A549 (cell line): ENCODE measurements at regions not wholly inside any gene's neighbourhood (a gene's known extent, or its start where the extent isn't known, plus 50 kb on each side); places are given as distances from the start of the nearest gene placed in this dataset.

Experiments used
- ATAC-seq, 2 experiments: fragments of 200-7000 bp in 1 of 2; fragments of >200 bp in 1 of 2; cut with Nextera tagmentation in 1 of 2; cut with Tn5 transposase in 1 of 2; 3 replicates each; pipeline versions ENCODE4 v1.8.0 to v1.9.1; 2018 to 2020; ENCODE audit warnings: mild to moderate bottlenecking in 1 of 2, moderate library complexity in 1 of 2
- CTCF ChIA-PET: fragments of 300-600 bp; sonication (Branson Sonifier 250); formaldehyde crosslinking; extraction: SDS; loops from one replicate; lab custom pipeline; 2021; ENCODE audit warnings: antibody characterized with exemption, inconsistent platforms; lab: Yijun Ruan, JAX
- POLR2A ChIA-PET: fragments of 350-600 bp; formaldehyde crosslinking; extraction: SDS; loops from one replicate; lab custom pipeline; 2021; ENCODE audit warnings: antibody characterized with exemption, inconsistent platforms; lab: Yijun Ruan, JAX
- DNase-seq, 2 experiments: peaks; one replicate each; pipeline versions ENCODE4 v3.0.0 to v3.0.0-alpha.2; 2011 to 2016; ENCODE audit warnings: low read depth in 1 of 2, low spot score in 1 of 2
- FAIRE-seq: peaks from 2 replicates; lab custom pipeline; 2011; peaks lifted over from hg19 to GRCh38; lab: Jason Lieb, UNC
- H3K27ac ChIP-seq, 2 experiments: fragments of >200 bp; sonication (Bioruptor Twin); formaldehyde crosslinking; 3 replicates each; pipeline ENCODE4 v1.5.1; 2016 to 2017
- H3K4me1 ChIP-seq: fragments of >200 bp; sonication (Bioruptor Twin); formaldehyde crosslinking; 3 replicates; pipeline ENCODE4 v1.6.1; 2016
- H3K4me2 ChIP-seq: fragments of >200 bp; sonication (Bioruptor Twin); formaldehyde crosslinking; 3 replicates; pipeline ENCODE4 v1.6.1; 2016
- H3K4me3 ChIP-seq: fragments of >200 bp; sonication (Bioruptor Twin); formaldehyde crosslinking; 3 replicates; pipeline ENCODE4 v1.5.1; 2016
- H3K9me3 ChIP-seq: fragments of >200 bp; sonication (Bioruptor Twin); formaldehyde crosslinking; 3 replicates; pipeline ENCODE4 v1.6.1; 2016
- CBX8 ChIP-seq: fragments of 200-600 bp; sonication (generic); IDR thresholded peaks from 2 replicates; pipeline ENCODE4 v1.6.1; 2016
- CEBPB ChIP-seq, 2 experiments: fragments of >200 bp in 1 of 2; sonication (Bioruptor Twin) in 1 of 2; formaldehyde crosslinking in 1 of 2; IDR thresholded peaks; 2 replicates each; pipeline ENCODE4 v1.6.1; 2012 to 2016
- CHD2 ChIP-seq: fragments of 150-350 bp; IDR thresholded peaks from 2 replicates; pipeline ENCODE4 v1.6.1; 2014; ENCODE audit warnings: low read length; ENCODE audit not compliant: partially characterized antibody
- E2F6 ChIP-seq: IDR thresholded peaks from 2 replicates; pipeline ENCODE4 v1.6.1; 2012; ENCODE audit warnings: low read depth, borderline replicate concordance
- EHF ChIP-seq: fragments of 250-450 bp; sonication (Bioruptor Pico); IDR thresholded peaks from 2 replicates; pipeline ENCODE4 v1.5.0; 2020; ENCODE audit warnings: mild to moderate bottlenecking
- ELK1 ChIP-seq: fragments of 150-350 bp; IDR thresholded peaks from 2 replicates; pipeline ENCODE4 v1.6.1; 2014; ENCODE audit warnings: low read depth, mild to moderate bottlenecking, low read length
- EP300 ChIP-seq, 2 experiments: fragments of >200 bp; sonication (Bioruptor Twin); formaldehyde crosslinking; IDR thresholded peaks; 2 replicates in 1 of 2; 3 replicates in 1 of 2; pipeline ENCODE4 v1.6.1; 2016 to 2017
- ESRRA ChIP-seq: fragments of 150-350 bp; IDR thresholded peaks from 2 replicates; pipeline ENCODE4 v1.6.1; 2014; ENCODE audit warnings: mild to moderate bottlenecking, low read length, borderline replicate concordance
- FOSB ChIP-seq: fragments of 250-450 bp; sonication (Bioruptor Pico); IDR thresholded peaks from 2 replicates; pipeline ENCODE4 v1.5.0; 2020; ENCODE audit warnings: mild to moderate bottlenecking, moderate library complexity
- FOSL2 ChIP-seq, 2 experiments: fragments of 450-650 bp in 1 of 2; fragments of >200 bp in 1 of 2; sonication (Bioruptor Twin) in 1 of 2; formaldehyde crosslinking; IDR thresholded peaks; 2 replicates each; pipeline versions ENCODE4 v1.5.0 to v1.6.1; 2016 to 2020; ENCODE audit warnings: mild to moderate bottlenecking in 1 of 2, moderate library complexity in 1 of 2
- FOXS1 ChIP-seq: fragments of 250-450 bp; sonication (Bioruptor Pico); IDR thresholded peaks from 2 replicates; pipeline ENCODE4 v1.5.0; 2020; ENCODE audit warnings: mild to moderate bottlenecking, moderate library complexity
- GATA3 ChIP-seq: IDR thresholded peaks from 2 replicates; pipeline ENCODE4 v1.6.1; 2012; ENCODE audit warnings: borderline replicate concordance
- HMGXB4 ChIP-seq: fragments of 250-450 bp; sonication (Bioruptor Pico); IDR thresholded peaks from 2 replicates; pipeline ENCODE4 v1.5.0; 2021; ENCODE audit warnings: mild to moderate bottlenecking, moderate library complexity, borderline replicate concordance
- HOXA7 ChIP-seq: fragments of 250-450 bp; sonication (Bioruptor Pico); IDR thresholded peaks from 2 replicates; pipeline ENCODE4 v1.5.0; 2020; ENCODE audit warnings: mild to moderate bottlenecking, moderate library complexity
- HOXB13 ChIP-seq: fragments of 250-450 bp; sonication (Bioruptor Pico); IDR thresholded peaks from 2 replicates; pipeline ENCODE4 v1.5.0; 2020; ENCODE audit warnings: low read depth, mild to moderate bottlenecking, moderate library complexity
- JUNB ChIP-seq: fragments of >200 bp; sonication (Bioruptor Twin); formaldehyde crosslinking; IDR thresholded peaks from 2 replicates; pipeline ENCODE4 v1.6.1; 2016
- MAZ ChIP-seq: fragments of 150-350 bp; IDR thresholded peaks from 2 replicates; pipeline ENCODE4 v1.6.1; 2014; ENCODE audit warnings: antibody characterized with exemption, low read depth, low read length, borderline replicate concordance
- NR3C1 ChIP-seq: fragments of >200 bp; sonication (Bioruptor Twin); formaldehyde crosslinking; IDR thresholded peaks from 3 replicates; pipeline ENCODE4 v1.6.1; 2017
- POLR2A ChIP-seq: IDR thresholded peaks from 2 replicates; pipeline ENCODE4 v1.6.1; 2012; ENCODE audit warnings: mild to moderate bottlenecking, low read length
- RARB ChIP-seq: fragments of 250-450 bp; sonication (Bioruptor Pico); IDR thresholded peaks from 2 replicates; pipeline ENCODE4 v1.8.0; 2021; ENCODE audit warnings: mild to moderate bottlenecking, moderate library complexity
- RCOR1 ChIP-seq: fragments of 150-350 bp; IDR thresholded peaks from 2 replicates; pipeline ENCODE4 v1.6.1; 2014; ENCODE audit warnings: antibody characterized with exemption, low read length, low read depth
- RFX5 ChIP-seq: fragments of 450-650 bp; IDR thresholded peaks from 2 replicates; pipeline ENCODE4 v1.7.1; 2014; ENCODE audit warnings: antibody characterized with exemption, mild to moderate bottlenecking, moderate library complexity
- RNF2 ChIP-seq: fragments of 200-600 bp; sonication (generic); IDR thresholded peaks from 2 replicates; pipeline ENCODE4 v1.6.1; 2016; ENCODE audit warnings: low read depth, mild to moderate bottlenecking, antibody characterized with exemption, moderate library complexity, borderline replicate concordance
- SMC3 ChIP-seq: fragments of >200 bp; sonication (Bioruptor Twin); formaldehyde crosslinking; IDR thresholded peaks from 3 replicates; pipeline ENCODE4 v1.6.1; 2018; ENCODE audit warnings: inconsistent platforms
- SREBF2 ChIP-seq: fragments of 450-650 bp; IDR thresholded peaks from 2 replicates; pipeline ENCODE4 v1.6.1; 2014; ENCODE audit warnings: mild to moderate bottlenecking, moderate library complexity
- WGBS: methylation state at CpG from one replicate; pipeline ENCODE4 v1.1.6; 2017; ENCODE audit errors: missing lambda C conversion rate; 5-methylcytosine and 5-hydroxymethylcytosine counted together
- TF ChIP-seq, protein P1 (sequence below): fragments of 450-650 bp; IDR thresholded peaks from 2 replicates; pipeline ENCODE4 v1.6.1; 2014; ENCODE audit warnings: antibody characterized with exemption
- TF ChIP-seq, protein P2 (sequence below): fragments of >200 bp; sonication (Bioruptor Twin); formaldehyde crosslinking; IDR thresholded peaks from 3 replicates; pipeline ENCODE4 v1.5.1; 2016
- TF ChIP-seq, protein P3 (sequence below): fragments of >200 bp; sonication (Bioruptor Twin); formaldehyde crosslinking; IDR thresholded peaks from 2 replicates; pipeline ENCODE4 v1.6.1; 2016

GRCh38 chr14:55777877-55778276 lies 197.9 kb downstream of the KTN1 start:
- no peak overlapping the region for H3K27ac ChIP-seq
- ChIA-PET CTCF (interaction anchor here (1.2 kb wide), 1 partner anchor 15 kb away, joined by 3 read pairs; no protein-coding TSS in a partner anchor), POLR2A (no interaction called here)
- ATAC-seq, result no peak; a peak in 1 of 6 replicates
- H3K4me3 ChIP-seq, result no peak overlapping the region
- 55% methylated on average over 4 of the region's 4 CpGs for WGBS
- peaks cover 28% of the 10 kb centered on the region for H3K4me1 ChIP-seq
- TF ChIP-seq SREBF2, result no peak
- no peak for TF ChIP-seq ESRRA
- no peak for TF ChIP-seq NR3C1
- TF ChIP-seq CBX8, result no peak
- TF ChIP-seq HMGXB4 (CRISPR knock-in tag), result no peak
- TF ChIP-seq, protein P1, sequence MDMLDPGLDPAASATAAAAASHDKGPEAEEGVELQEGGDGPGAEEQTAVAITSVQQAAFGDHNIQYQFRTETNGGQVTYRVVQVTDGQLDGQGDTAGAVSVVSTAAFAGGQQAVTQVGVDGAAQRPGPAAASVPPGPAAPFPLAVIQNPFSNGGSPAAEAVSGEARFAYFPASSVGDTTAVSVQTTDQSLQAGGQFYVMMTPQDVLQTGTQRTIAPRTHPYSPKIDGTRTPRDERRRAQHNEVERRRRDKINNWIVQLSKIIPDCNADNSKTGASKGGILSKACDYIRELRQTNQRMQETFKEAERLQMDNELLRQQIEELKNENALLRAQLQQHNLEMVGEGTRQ, result no peak
- no peak for TF ChIP-seq RNF2
- no peak for TF ChIP-seq RCOR1
- no peak for TF ChIP-seq MAZ
- no peak for TF ChIP-seq FOSB (CRISPR knock-in tag)
- TF ChIP-seq EP300 (IDR thresholded peaks at IDR 0.05), result no peak
- TF ChIP-seq HOXA7 (CRISPR knock-in tag), result no peak
- TF ChIP-seq RARB (CRISPR knock-in tag), result no peak
- TF ChIP-seq ELK1, result no peak
- TF ChIP-seq FOXS1 (CRISPR knock-in tag), result no peak
- no peak for TF ChIP-seq EHF (CRISPR knock-in tag)
- TF ChIP-seq, protein P2, sequence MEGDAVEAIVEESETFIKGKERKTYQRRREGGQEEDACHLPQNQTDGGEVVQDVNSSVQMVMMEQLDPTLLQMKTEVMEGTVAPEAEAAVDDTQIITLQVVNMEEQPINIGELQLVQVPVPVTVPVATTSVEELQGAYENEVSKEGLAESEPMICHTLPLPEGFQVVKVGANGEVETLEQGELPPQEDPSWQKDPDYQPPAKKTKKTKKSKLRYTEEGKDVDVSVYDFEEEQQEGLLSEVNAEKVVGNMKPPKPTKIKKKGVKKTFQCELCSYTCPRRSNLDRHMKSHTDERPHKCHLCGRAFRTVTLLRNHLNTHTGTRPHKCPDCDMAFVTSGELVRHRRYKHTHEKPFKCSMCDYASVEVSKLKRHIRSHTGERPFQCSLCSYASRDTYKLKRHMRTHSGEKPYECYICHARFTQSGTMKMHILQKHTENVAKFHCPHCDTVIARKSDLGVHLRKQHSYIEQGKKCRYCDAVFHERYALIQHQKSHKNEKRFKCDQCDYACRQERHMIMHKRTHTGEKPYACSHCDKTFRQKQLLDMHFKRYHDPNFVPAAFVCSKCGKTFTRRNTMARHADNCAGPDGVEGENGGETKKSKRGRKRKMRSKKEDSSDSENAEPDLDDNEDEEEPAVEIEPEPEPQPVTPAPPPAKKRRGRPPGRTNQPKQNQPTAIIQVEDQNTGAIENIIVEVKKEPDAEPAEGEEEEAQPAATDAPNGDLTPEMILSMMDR, result no peak
- no peak for TF ChIP-seq FOSL2 (IDR thresholded peaks at IDR 0.05)
- no peak for TF ChIP-seq FOSL2 (CRISPR knock-in tag; IDR thresholded peaks at IDR 0.05)
- FAIRE-seq, result no peak
- H3K9me3 ChIP-seq, result no peaks in the 10 kb centered on the region
- H3K4me2 ChIP-seq, result no peak overlapping the region
- no peak for DNase-seq

GRCh38 chr14:55780156-55780946 lies 200.3 kb downstream of the KTN1 start:
- 40% methylated on average over 8 of the region's 8 CpGs for WGBS
- TF ChIP-seq HOXB13, result no peak
- no peak for TF ChIP-seq GATA3
- TF ChIP-seq SMC3, result no peak
- TF ChIP-seq JUNB, result no peak
- no peak for TF ChIP-seq CEBPB (IDR thresholded peaks at IDR 0.05)
- TF ChIP-seq CHD2, result no peak
- no peak for TF ChIP-seq RFX5
- no peak for TF ChIP-seq POLR2A
- TF ChIP-seq, protein P3, sequence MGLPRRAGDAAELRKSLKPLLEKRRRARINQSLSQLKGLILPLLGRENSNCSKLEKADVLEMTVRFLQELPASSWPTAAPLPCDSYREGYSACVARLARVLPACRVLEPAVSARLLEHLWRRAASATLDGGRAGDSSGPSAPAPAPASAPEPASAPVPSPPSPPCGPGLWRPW, result no peak
- TF ChIP-seq, protein P2, result no peak
- TF ChIP-seq HOXA7 (CRISPR knock-in tag), result no peak
- no peak for TF ChIP-seq E2F6
- ATAC-seq (peak in 1 of 2 experiments; percentile 43; a peak in 3 of 6 replicates), DNase-seq (peak in 1 of 2 experiments; percentile 35), FAIRE-seq (no peak)
- ChIA-PET POLR2A (no interaction called here), CTCF (interaction anchor here (0.9 to 1.7 kb wide), 2 partner anchors 10 to 27 kb away, joined by 3 read pairs; no protein-coding TSS in a partner anchor)
- Histone ChIP-seq H3K9me3 (no peaks in the 10 kb centered on the region), H3K4me1 (peaks cover 13% of the 10 kb centered on the region), H3K4me3 (no peak overlapping the region), H3K4me2 (peak overlapping the region; percentile 52), H3K27ac (peak overlapping the region; percentile 20 to 60; a peak in 4 of 6 replicates)
